HepG2 (cell line): ENCODE measurements at regions not wholly inside any gene's neighbourhood (a gene's known extent, or its start where the extent isn't known, plus 50 kb on each side); places are given as distances from the start of the nearest gene placed in this dataset.

Source experiments
- NFAT5 ChIP-seq: sonication (generic); formaldehyde crosslinking; IDR thresholded peaks from 2 replicates; pipeline ENCODE4 v1.4.0; 2020; ENCODE audit warnings: missing genetic modification reagents
- RCOR2 ChIP-seq: IDR thresholded peaks from 2 replicates; pipeline ENCODE4 v1.6.1; 2016; ENCODE audit warnings: missing biosample characterization, missing genetic modification reagents
- SP4 ChIP-seq: sonication (generic); formaldehyde crosslinking; IDR thresholded peaks from 2 replicates; pipeline ENCODE4 v1.8.1; 2023; ENCODE audit warnings: mild to moderate bottlenecking, missing genetic modification reagents
- STAT6 ChIP-seq: sonication (generic); formaldehyde crosslinking; IDR thresholded peaks from 2 replicates; pipeline ENCODE4 v1.4.0; 2020; ENCODE audit warnings: missing genetic modification reagents, mild to moderate bottlenecking, borderline replicate concordance
- ZGPAT ChIP-seq: IDR thresholded peaks from 2 replicates; pipeline ENCODE4 v1.6.1; 2016; ENCODE audit warnings: mild to moderate bottlenecking
- ZMYM2 ChIP-seq: sonication (generic); formaldehyde crosslinking; IDR thresholded peaks from 2 replicates; pipeline ENCODE4 v1.8.0; 2022; ENCODE audit warnings: mild to moderate bottlenecking, missing genetic modification reagents
- ZNF124 ChIP-seq: sonication (generic); formaldehyde crosslinking; IDR thresholded peaks from 2 replicates; pipeline ENCODE4 v1.4.0; 2020; ENCODE audit warnings: missing genetic modification reagents
- ZNF143 ChIP-seq: sonication (generic); formaldehyde crosslinking; IDR thresholded peaks from 2 replicates; pipeline ENCODE4 v1.4.0; 2020; ENCODE audit warnings: missing genetic modification reagents
- ZNF318 ChIP-seq: sonication (generic); formaldehyde crosslinking; IDR thresholded peaks from 2 replicates; pipeline ENCODE4 v1.4.0; 2020; ENCODE audit warnings: mild to moderate bottlenecking, missing genetic modification reagents
- ZNF652 ChIP-seq: IDR thresholded peaks from 2 replicates; pipeline ENCODE4 v1.6.1; 2016; ENCODE audit warnings: low read depth, borderline replicate concordance

- TF ChIP-seq ZNF318 (peak; percentile 23; the same call in 1 of the 2 replicates), ZNF124 (CRISPR knock-in tag) (peak; percentile 83), RCOR2 (CRISPR knock-in tag) (peak; percentile 99), ZNF652 (CRISPR knock-in tag) (no peak), ZGPAT (CRISPR knock-in tag) (peak; percentile 95), ZMYM2 (peak; percentile 93), ZNF143 (peak; percentile 37; the same call in 1 of the 2 replicates), STAT6 (CRISPR knock-in tag) (peak; percentile 96), SP4 (CRISPR knock-in tag) (peak; percentile 46; the same call in 1 of the 2 replicates), NFAT5 (CRISPR knock-in tag) (peak; percentile 66; the same call in 1 of the 2 replicates)
Measured at GRCh38 chr5:74916831-74917710, 50.9 kb upstream of the FAM169A start (continued).
